GM18951 (cell line): ENCODE measurements at regions not wholly inside any gene's neighbourhood (a gene's known extent, or its start where the extent isn't known, plus 50 kb on each side); places are given as distances from the start of the nearest gene placed in this dataset.
"Not testable (repeated sequence)": the region's sequence is repeated elsewhere in the genome, so short reads cannot be mapped to it uniquely, and the experiment has no call there.

Experiments
- POLR2A ChIP-seq: IDR thresholded peaks from 4 replicates; pipeline ENCODE4 v1.6.1; 2011; ENCODE audit warnings: mild to moderate bottlenecking; ENCODE audit not compliant: insufficient read length, insufficient read depth; ENCODE audit errors: extremely low read depth
- in situ Hi-C: fragments of 300-500 bp; cut with MboI; formaldehyde crosslinking; loops from one replicate; pipeline ENCODE4 v1.12.0; 2022; ENCODE audit warnings: low sequenced_read_pairs, mixed read lengths, inconsistent platforms; ENCODE audit not compliant: unreplicated experiment

DNA sequence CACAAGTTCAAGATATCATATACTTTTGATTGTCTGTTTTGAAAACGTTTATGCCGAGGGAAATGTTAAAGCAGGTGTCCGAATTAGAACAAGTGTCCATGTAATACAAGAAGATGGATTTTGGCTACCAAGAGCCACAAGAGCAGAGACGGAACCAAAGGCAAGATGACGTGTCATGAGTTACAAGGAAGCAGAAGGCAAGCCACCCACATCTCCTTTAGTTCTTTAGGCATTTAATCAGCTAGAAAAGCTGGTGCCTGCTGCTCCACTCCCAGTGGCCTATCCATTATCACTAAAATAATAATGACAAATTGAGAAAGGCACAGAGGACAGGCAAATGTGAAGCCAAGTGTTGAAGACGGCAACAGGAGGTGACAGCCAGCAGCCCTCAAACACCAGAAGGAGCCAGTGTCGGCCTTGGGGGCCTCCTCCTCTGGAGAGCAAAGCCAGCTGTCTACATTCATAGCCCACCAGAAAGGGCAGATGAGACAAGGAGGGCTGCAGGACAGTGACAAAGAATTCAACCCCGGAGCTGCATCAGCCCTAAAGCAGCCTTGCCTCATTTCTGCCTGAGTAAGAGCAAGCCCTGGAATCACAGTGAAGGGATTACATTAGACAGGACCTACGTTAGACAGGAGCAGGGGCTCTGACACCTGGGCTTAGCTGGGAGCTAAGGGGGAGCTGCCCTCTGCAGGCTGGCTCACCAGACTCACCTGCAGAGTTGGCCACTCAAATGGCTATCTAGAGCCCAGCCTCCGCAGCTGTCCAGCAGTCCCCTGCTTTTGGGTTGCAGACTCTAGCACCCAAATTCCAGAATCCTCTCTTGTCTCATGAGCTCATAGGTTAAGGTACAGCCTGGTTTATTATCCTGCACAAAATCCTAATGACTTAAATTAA lies 569.9 kb downstream of the UQCRFS1 start:
- in situ Hi-C loops: no loop called here

DNA sequence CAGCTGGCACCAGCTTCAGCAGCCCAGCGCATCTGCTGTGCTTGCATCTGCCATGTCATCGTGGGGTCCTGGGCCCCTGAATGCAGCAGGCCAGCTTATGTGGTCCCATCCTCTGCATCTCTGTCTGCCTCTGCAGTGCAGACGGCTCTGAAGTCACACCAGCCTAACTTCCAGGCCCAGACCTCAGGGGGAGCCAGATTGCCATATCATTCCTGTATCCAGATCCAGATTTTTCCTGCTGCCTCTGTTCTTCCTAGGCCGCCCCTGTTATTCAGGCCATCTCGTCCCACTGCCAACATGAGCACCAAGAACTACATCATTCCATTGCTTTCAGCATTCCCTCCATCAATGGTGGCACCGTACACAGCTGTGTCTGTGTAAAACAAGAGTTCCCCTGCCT lies 571.6 kb downstream of the UQCRFS1 start:
- no peak for TF ChIP-seq POLR2A
- in situ Hi-C loops: no loop called here

More for the DNA sequence above, 569.9 kb downstream of the UQCRFS1 start:
- TF ChIP-seq POLR2A: no peak

DNA sequence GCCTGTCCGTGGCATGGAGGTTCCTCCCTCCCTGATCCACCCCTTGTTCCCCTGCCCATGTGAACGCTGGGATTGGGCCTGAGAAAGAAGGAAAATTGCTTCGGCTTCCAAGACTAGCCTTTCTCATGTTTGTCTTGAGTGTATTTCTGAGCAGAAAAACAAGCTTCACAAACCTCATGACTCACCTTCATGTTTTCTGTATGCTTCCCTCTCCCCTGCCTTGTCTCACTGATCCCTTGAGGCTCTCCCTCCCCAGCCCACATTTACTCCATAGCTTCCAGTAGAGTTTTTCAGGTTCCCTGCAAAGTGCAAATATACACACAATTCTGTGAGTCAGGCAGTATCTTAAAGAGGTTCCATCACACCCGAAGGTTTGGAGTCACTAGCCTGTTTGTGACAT lies 572.4 kb downstream of the UQCRFS1 start:
- TF ChIP-seq POLR2A: no peak
- in situ Hi-C loops: no loop called here

DNA sequence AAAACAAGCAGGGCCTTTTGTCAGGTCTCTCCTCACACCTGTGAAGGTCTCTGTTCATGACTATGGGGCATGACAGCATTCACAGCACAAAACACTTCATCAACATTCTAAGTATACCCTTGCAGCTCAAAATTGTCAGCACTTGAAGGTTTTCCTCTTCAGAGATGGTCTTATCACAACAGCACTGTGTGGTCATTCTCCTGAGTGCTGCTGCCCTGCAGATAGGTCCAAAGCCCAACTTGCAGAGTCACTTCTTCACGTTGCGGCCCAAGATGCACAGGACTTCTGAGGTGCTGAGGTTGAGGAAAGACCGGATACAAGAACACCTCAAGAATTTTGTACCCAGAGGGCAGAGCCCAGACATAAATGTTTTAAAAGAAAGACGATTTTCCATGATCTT lies 574.5 kb downstream of the UQCRFS1 start:
- no peak for TF ChIP-seq POLR2A
- in situ Hi-C loops: no loop called here

DNA sequence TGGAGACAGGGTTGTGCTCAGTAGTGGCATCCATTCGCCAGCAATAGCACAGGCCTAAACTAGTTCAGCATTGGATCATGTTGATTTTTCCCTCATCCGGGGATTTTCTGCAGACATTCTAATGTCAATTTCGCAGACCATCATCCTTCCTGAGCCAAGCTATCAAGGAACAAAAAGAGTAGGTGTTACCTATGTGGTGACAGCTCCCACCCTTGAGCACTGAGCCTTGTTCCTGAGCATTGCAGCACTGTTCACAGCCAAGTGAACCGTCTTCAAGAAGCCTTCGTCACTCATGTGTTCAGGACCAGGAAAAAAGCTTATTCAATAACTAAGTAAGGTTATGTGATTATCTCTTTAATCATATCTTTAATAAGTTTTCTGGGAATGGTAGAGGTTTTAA lies 576.2 kb downstream of the UQCRFS1 start:
- in situ Hi-C loops: no loop called here
- no peak for TF ChIP-seq POLR2A

DNA sequence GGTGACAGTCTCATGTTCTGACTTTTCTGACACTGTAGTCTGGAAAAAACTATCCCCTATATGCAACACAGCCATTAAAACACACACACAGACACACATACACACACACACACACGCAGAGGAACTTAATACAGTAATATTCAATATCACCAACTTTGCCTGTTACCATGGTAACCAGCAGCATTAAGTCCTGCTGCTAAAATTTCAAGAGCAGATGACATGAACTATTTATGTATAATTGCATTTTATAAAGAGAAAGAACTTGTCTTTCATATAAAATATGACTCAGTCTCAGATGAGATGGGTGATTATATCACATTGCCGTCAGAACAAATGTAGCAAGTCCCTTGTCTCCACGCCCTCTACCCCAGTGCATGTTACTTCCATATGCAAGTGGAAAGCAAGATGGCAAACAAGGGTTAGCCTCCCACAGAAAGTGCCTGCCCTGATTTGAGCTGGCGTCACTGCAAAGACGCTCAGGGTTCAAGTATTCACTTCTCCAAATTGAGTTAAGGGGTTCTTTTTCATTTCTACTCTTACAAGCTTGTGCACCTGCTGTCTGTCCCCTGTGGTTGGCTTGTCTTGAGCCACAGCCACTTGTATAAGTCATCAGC lies 576.8 kb downstream of the UQCRFS1 start:
- TF ChIP-seq POLR2A: no peak
- in situ Hi-C loops: no loop called here

DNA sequence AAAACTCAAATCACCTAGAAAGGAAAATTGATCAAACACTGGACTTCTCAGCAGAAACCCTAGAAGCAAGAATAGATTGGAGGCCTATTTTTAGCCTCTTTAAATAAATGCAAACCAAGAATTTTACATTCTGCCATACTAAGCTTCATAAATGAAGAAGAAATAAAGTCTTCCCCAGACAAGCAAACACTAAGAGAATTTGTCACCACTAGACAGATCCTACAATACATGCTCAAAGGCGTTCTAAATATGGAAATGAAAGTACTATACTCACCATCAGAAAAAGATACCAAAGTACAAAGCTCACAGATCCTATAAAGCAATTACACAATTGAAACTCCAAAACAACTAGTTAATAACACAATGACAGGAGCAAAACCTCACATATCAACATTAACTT lies 578.1 kb downstream of the UQCRFS1 start:
- in situ Hi-C loops: no loop called here
- TF ChIP-seq POLR2A: no peak

DNA sequence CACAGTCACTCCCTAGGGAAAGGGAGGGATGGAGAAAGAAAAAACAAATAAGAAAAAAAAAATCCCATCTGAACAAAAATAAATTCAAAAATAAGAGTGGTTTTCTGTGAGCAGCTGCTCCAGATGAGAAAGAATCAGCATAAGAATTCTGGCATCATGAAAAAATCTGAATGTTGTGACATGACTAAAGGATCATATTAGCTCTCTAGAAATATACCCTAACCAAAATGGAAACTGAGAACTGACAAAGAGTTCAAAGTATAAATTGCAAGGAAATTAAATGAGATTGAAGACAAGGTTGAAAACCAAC lies 579.0 kb downstream of the UQCRFS1 start:
- in situ Hi-C loops: no loop called here
- TF ChIP-seq POLR2A: no peak

DNA sequence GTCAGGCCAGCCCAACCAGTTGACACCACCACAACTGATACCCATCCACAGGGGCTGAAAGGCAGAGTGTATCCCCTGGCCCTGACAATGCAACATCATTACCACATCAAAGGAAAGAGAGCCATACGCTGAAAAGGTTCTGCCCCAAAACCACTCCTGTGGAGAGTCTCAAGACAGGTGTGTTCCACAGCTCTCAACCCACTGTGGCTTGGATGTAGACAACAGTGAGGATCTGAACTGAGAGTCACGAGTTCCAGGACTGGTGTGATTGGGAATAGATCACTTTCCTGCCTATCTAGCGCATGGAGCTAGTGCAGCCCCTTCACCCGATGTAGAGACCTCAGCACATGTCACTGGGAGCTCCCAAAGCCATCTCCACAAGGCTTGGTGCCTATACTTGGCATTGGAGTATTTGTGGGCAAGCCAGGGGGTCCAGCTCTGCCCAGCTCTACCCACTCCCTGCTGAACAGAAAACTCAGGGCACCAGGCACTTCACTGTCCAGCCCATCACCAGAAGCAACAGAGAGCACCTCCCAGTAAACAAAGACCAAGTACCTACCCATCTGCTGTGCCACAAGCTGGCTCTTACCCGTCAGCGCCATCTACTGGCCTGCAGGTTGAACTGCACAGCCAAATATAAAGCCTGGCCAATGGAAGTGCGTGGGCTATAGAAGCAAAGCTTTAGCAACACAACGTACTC lies 579.5 kb downstream of the UQCRFS1 start:
- in situ Hi-C loops: no loop called here

DNA sequence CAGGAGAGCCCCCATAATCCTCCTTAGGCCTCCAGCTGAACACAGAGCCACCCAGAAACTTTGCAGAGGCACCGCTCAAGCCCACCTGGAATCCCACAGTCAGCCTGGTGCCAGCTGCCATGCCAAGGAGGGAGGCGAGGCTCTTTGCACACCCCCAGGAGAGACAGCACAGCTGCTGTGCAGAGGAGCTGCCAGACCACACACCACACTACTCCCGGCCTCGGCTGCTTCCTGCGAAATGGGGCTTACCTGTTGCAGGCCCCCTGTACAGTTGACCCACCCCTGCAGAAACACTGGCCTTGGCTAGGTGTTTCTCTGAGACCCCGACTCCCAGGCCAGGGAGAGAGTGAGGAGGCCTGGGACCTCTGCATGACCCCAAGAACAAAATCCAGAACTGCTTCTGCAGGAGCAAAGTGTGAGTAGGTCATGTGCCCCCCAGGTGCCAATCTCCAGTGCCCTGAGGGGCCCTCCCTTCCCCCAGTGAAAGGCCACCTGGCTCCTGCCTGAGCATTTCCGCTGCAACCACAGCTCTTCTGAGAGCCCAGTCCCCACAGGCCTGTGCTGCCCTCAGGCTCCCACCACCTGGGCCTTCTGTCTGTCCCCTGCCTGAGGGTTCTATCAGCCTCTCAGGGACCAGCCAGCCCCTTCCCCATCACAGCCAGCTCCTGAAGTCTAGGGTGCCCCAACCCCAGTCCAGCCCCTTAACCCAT lies 580.4 kb downstream of the UQCRFS1 start:
- TF ChIP-seq POLR2A: no peak
- in situ Hi-C loops: no loop called here

More for the DNA sequence above, 579.5 kb downstream of the UQCRFS1 start:
- no peak for TF ChIP-seq POLR2A

DNA sequence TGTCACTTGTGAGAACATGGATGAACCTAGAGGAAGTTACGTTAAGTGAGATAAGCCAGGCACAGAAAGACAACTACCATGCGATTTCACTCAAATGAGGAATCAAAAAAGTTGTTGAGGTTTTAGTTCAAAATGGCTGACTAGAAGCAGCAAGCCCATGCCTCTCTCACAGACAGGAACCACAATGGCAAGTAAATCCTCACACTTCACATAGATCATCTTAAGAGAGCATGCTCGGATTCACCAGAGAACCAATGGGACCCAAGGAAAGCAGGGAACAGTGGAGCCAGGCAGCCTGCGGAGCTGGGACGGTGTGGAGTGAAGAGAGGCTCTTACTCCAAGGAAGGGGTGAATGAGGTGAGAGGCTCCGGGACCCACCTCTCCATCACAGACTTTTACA lies 581.0 kb downstream of the UQCRFS1 start:
- in situ Hi-C loops: no loop called here
- no peak for TF ChIP-seq POLR2A

DNA sequence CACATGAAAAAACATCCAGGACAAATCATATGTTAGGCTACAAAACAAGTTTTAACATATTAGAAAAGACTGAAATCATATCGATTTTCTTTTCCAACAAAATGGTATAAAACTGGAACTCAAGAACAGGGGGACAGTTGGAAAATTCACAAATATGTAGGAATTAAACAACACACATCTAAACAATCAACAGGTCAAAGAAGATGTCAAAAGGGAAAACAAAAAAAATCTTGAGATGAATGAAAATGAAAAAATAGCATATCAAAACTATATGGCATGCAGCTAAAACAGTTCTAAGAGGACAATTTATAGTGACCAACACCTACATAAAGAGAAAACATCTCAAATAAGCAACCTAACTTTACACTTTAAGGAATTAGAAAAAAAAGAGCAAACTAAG lies 585.3 kb downstream of the UQCRFS1 start:
- no peak for TF ChIP-seq POLR2A

DNA sequence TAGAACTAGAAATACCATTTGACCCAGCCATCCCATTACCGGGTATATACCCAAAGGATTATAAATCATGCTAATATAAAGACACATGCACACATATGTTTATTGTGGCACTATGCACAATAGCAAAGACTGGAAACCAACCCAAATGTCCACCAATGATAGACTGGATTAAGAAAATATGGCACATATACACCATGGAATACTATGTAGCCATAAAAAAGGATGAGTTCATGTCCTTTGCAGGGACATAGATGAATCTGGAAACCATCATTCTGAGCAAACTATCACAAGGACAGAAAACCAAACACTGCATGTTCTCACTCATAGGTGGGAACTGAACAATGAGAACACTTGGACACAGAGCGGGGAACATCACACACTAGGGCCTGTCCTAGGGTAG lies 586.5 kb downstream of the UQCRFS1 start:
- in situ Hi-C loops: not testable (repeated sequence)

More for the DNA sequence above, 585.3 kb downstream of the UQCRFS1 start:
- in situ Hi-C loops: no loop called here

DNA sequence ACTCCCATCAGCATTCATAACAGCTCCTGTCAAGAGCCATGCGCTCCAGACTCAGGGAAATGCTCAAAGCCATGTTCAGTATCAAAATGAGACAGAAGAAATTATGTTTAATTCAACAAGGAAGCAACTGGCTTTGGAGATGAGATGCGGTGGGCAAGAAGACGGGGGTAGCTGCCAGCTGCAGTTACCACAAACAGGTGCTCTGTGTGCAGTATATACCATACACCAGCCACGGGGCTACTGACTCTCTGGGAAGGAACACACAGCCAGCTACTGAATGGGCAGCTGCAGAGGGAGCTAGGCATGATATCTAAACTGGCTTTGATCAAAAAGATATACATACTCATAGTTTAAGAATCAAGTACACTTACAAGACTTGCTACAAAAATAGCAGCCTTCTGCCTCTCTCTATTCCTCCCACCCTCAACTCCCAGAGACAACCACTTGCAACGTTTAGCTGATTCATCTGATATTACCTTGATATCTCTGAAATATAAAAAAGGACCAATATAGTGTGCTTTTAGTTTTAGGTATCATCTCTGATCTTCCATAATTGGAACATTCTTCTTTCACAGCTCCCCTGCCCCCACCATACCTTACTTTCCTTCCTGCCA lies 593.0 kb downstream of the UQCRFS1 start:
- no peak for TF ChIP-seq POLR2A
- in situ Hi-C loops: no loop called here
